H1 (cell line): ENCODE measurements at regions not wholly inside any gene's neighbourhood (a gene's known extent, or its start where the extent isn't known, plus 50 kb on each side); places are given as distances from the start of the nearest gene placed in this dataset.

Experiments used
- CTCF ChIA-PET: fragments of 300-600 bp; sonication (Branson Sonifier 250); formaldehyde crosslinking; loops from one replicate; lab custom pipeline; 2021; ENCODE audit not compliant: partially characterized antibody; lab: Charles Lee
- POLR2A ChIA-PET: fragments of 300-600 bp; sonication (Branson Sonifier 250); formaldehyde crosslinking; loops from one replicate; lab custom pipeline; 2021; ENCODE audit warnings: inconsistent platforms; ENCODE audit not compliant: partially characterized antibody; lab: Charles Lee
- DNase-seq, 2 experiments: peaks; one replicate each; pipeline versions ENCODE4 v3.0.0 to v3.0.0-alpha.2; 2010 to 2022; ENCODE audit warnings: low spot score in 2 of 2, low read depth in 1 of 2, mixed read lengths in 1 of 2
- FAIRE-seq: peaks from 2 replicates; lab custom pipeline; 2011; peaks lifted over from hg19 to GRCh38; lab: Jason Lieb, UNC
- H2AFZ ChIP-seq: 2 replicates; pipeline ENCODE4 v1.8.1; 2012; ENCODE audit warnings: low read length, inconsistent platforms
- H2AK5ac ChIP-seq: 2 replicates; pipeline ENCODE4 v1.6.1; 2013; ENCODE audit warnings: low read depth, low read length
- H2BK120ac ChIP-seq: replicated peaks from 2 replicates; pipeline ENCODE3; 2013; ENCODE audit warnings: low read depth, low read length, inconsistent platforms
- H2BK12ac ChIP-seq: 2 replicates; pipeline ENCODE4 v1.6.1; 2013; ENCODE audit warnings: low read depth, low read length
- H2BK15ac ChIP-seq: 2 replicates; pipeline ENCODE4 v1.6.1; 2013; ENCODE audit warnings: low read length
- H2BK20ac ChIP-seq: 2 replicates; pipeline ENCODE4 v1.6.1; 2013; ENCODE audit warnings: low read length
- H2BK5ac ChIP-seq: 2 replicates; pipeline ENCODE4 v1.6.1; 2013; ENCODE audit warnings: low read depth, low read length
- H3K14ac ChIP-seq: 2 replicates; pipeline ENCODE4 v1.6.1; 2013; ENCODE audit warnings: inconsistent platforms; ENCODE audit not compliant: insufficient read length
- H3K18ac ChIP-seq: 2 replicates; pipeline ENCODE4 v1.6.1; 2013; ENCODE audit warnings: low read length; ENCODE audit errors: extremely low read depth
- H3K23ac ChIP-seq: 2 replicates; pipeline ENCODE4 v1.6.1; 2013; ENCODE audit warnings: inconsistent platforms; ENCODE audit not compliant: insufficient read length
- H3K23me2 ChIP-seq: 2 replicates; pipeline ENCODE4 v1.6.1; 2013; ENCODE audit warnings: low read depth, low read length
- H3K27ac ChIP-seq: 2 replicates; pipeline ENCODE4 v1.6.1; 2011; ENCODE audit warnings: low read depth, low read length, inconsistent platforms
- H3K27me3 ChIP-seq, 4 experiments: replicated peaks in 1 of 4; 1 replicate in 1 of 4; 2 replicates in 3 of 4; pipeline versions ENCODE4 v1.6.1 to v1.8.1; 2011 to 2013; ENCODE audit warnings: low read length in 3 of 4, mild to moderate bottlenecking in 3 of 4, inconsistent platforms in 2 of 4, mixed read lengths in 2 of 4, moderate library complexity in 1 of 4; ENCODE audit not compliant: control insufficient read depth in 3 of 4, insufficient read depth in 3 of 4; ENCODE audit errors: extremely low read depth in 1 of 4
- H3K36me3 ChIP-seq, 4 experiments: 2 replicates each; pipeline versions ENCODE4 v1.6.1 to v1.8.1; 2011 to 2013; ENCODE audit warnings: mild to moderate bottlenecking in 4 of 4, low read length in 3 of 4, moderate library complexity in 2 of 4, control low read depth in 1 of 4, inconsistent platforms in 1 of 4; ENCODE audit not compliant: insufficient read depth in 4 of 4, control insufficient read depth in 2 of 4
- H3K4ac ChIP-seq: replicated peaks from 2 replicates; pipeline ENCODE3; 2013; ENCODE audit warnings: low read length, low read depth, mixed read lengths, inconsistent platforms; ENCODE audit not compliant: insufficient read length
- H3K4me1 ChIP-seq, 4 experiments: replicated peaks in 1 of 4; 1 replicate in 1 of 4; 2 replicates in 3 of 4; pipeline versions ENCODE4 v1.6.1 to v1.8.1; 2011 to 2013; ENCODE audit warnings: low read length in 3 of 4, inconsistent platforms in 2 of 4, mixed read lengths in 1 of 4; ENCODE audit not compliant: insufficient read depth in 4 of 4, control insufficient read depth in 3 of 4
- H3K4me2 ChIP-seq, 2 experiments: 2 replicates each; pipeline versions ENCODE4 v1.6.1 to v1.8.1; 2011 to 2013; ENCODE audit warnings: low read depth in 2 of 2, low read length in 2 of 2, control low read depth in 1 of 2, inconsistent platforms in 1 of 2, mild to moderate bottlenecking in 1 of 2; ENCODE audit not compliant: insufficient read depth in 1 of 2
- H3K4me3 ChIP-seq, 4 experiments: fragments of 200-600, 300-600 bp in 1 of 4; sonication (generic), shearing (Covaris generic), sonication (Bioruptor Twin) in 1 of 4; 2 replicates each; pipeline versions ENCODE4 v1.5.1 to v1.8.1; 2011 to 2016; ENCODE audit warnings: low read length in 4 of 4, low read depth in 3 of 4, control low read depth in 2 of 4, inconsistent platforms in 2 of 4, mild to moderate bottlenecking in 2 of 4, mixed read lengths in 1 of 4, moderate library complexity in 1 of 4; ENCODE audit not compliant: insufficient read depth in 2 of 4; ENCODE audit errors: extremely low read depth in 1 of 4
- H3K56ac ChIP-seq: replicated peaks from 2 replicates; pipeline ENCODE3; 2013; ENCODE audit warnings: low read depth, mild to moderate bottlenecking, mixed read lengths, low read length, inconsistent platforms; ENCODE audit not compliant: insufficient read length
- H3K79me1 ChIP-seq: 2 replicates; pipeline ENCODE4 v1.6.1; 2013; ENCODE audit warnings: low read depth, low read length, control low read depth
- H3K79me2 ChIP-seq, 2 experiments: 2 replicates each; pipeline versions ENCODE4 v1.6.1 to v1.8.1; 2012 to 2013; ENCODE audit warnings: low read length in 2 of 2, mild to moderate bottlenecking in 2 of 2, inconsistent platforms in 1 of 2; ENCODE audit not compliant: insufficient read depth in 2 of 2, control insufficient read depth in 1 of 2
- H3K9ac ChIP-seq, 4 experiments: replicated peaks in 1 of 4; 1 replicate in 1 of 4; 2 replicates in 3 of 4; pipeline versions ENCODE4 v1.6.1 to v1.8.1; 2011 to 2013; ENCODE audit warnings: low read depth in 3 of 4, low read length in 3 of 4, control low read depth in 2 of 4, mild to moderate bottlenecking in 2 of 4, moderate library complexity in 2 of 4, inconsistent platforms in 1 of 4; ENCODE audit errors: extremely low read depth in 1 of 4
- H3K9me3 ChIP-seq, 2 experiments: 2 replicates each; pipeline versions ENCODE4 v1.6.1 to v1.8.1; 2012 to 2013; ENCODE audit warnings: mild to moderate bottlenecking in 2 of 2, moderate library complexity in 2 of 2, control low read depth in 1 of 2, inconsistent platforms in 1 of 2, low read depth in 1 of 2, low read length in 1 of 2, mixed read lengths in 1 of 2; ENCODE audit not compliant: insufficient read depth in 2 of 2
- H4K20me1 ChIP-seq, 2 experiments: replicated peaks in 1 of 2; 2 replicates each; pipeline versions ENCODE3 to v1.8.1; 2011 to 2013; ENCODE audit warnings: inconsistent platforms in 2 of 2, low read length in 2 of 2, mild to moderate bottlenecking in 1 of 2; ENCODE audit not compliant: insufficient read depth in 2 of 2, control insufficient read depth in 1 of 2
- H4K5ac ChIP-seq: 2 replicates; pipeline ENCODE4 v1.6.1; 2013; ENCODE audit warnings: low read length, low read depth, mixed read lengths, inconsistent platforms; ENCODE audit not compliant: insufficient read length
- H4K8ac ChIP-seq: 2 replicates; pipeline ENCODE4 v1.8.0; 2013; ENCODE audit warnings: mild to moderate bottlenecking, moderate library complexity, low read length, inconsistent platforms; ENCODE audit not compliant: insufficient read depth; ENCODE audit errors: extremely low read depth
- H4K91ac ChIP-seq: replicated peaks from 2 replicates; pipeline ENCODE3; 2013; ENCODE audit warnings: low read length, mixed read lengths, inconsistent platforms; ENCODE audit not compliant: insufficient read length
- JUND ChIP-seq: IDR thresholded peaks from 2 replicates; pipeline ENCODE4 v1.6.1; 2011; ENCODE audit warnings: mild to moderate bottlenecking, improper control_type of control experiment, low read length
- RAD21 ChIP-seq, 2 experiments: IDR thresholded peaks in 1 of 2; conservative IDR thresholded peaks in 1 of 2; 2 replicates each; pipeline ENCODE4 v1.6.1; 2011; ENCODE audit warnings: low read depth in 2 of 2, low read length in 2 of 2, improper control_type of control experiment in 1 of 2, inconsistent platforms in 1 of 2, mild to moderate bottlenecking in 1 of 2, moderate library complexity in 1 of 2
- YY1 ChIP-seq: IDR thresholded peaks from 2 replicates; pipeline ENCODE4 v1.6.1; 2011; ENCODE audit warnings: low read depth, mild to moderate bottlenecking, low read length
- WGBS, 2 experiments: shearing (Covaris generic) in 1 of 2; methylation state at CpG; one replicate each; pipeline versions ENCODE4 v1.1.6 to v1.1.7; 2013 to 2015; ENCODE audit warnings: low lambda C conversion rate in 2 of 2, mixed read lengths in 2 of 2, inconsistent platforms in 1 of 2, low coverage in 1 of 2, missing lambda C conversion rate in 1 of 2; ENCODE audit not compliant: insufficient replicate concordance in 2 of 2, insufficient coverage in 1 of 2, insufficient read length in 1 of 2; ENCODE audit errors: extremely low coverage in 1 of 2, missing lambda C conversion rate in 1 of 2; 5-methylcytosine and 5-hydroxymethylcytosine counted together
- TF ChIP-seq, protein P1 (sequence below), 3 experiments: IDR thresholded peaks; 1 replicate in 2 of 3; 2 replicates in 1 of 3; pipeline versions ENCODE4 v1.5.1 to v1.6.1; 2011; ENCODE audit warnings: low read length in 3 of 3, mild to moderate bottlenecking in 3 of 3, inconsistent platforms in 2 of 3, low read depth in 1 of 3, moderate library complexity in 1 of 3; ENCODE audit not compliant: insufficient read depth in 1 of 3; ENCODE audit errors: control extremely low read depth in 1 of 3

- no peak for DNase-seq
- no peak overlapping the region for H3K4me3 ChIP-seq
- no peaks in the 10 kb centered on the region for H3K79me2 ChIP-seq
- no peak overlapping the region for H4K5ac ChIP-seq
- no peak overlapping the region for H3K27ac ChIP-seq
- no peak overlapping the region for H3K9ac ChIP-seq
- H2BK120ac ChIP-seq, result no peak overlapping the region
- H3K14ac ChIP-seq, result no peak overlapping the region
- no peaks in the 10 kb centered on the region for H3K36me3 ChIP-seq
- peaks cover 9% of the 10 kb centered on the region; the same call in 1 of the 2 replicates for H3K23me2 ChIP-seq
- H2BK15ac ChIP-seq, result no peak overlapping the region
- no peak overlapping the region for H2AFZ ChIP-seq
- H3K4me1 ChIP-seq, result peaks cover 0 to 9% (median 3%) of the 10 kb centered on the region in 4 experiments; a peak in 4 of 7 replicates
- WGBS, 2 experiments, result 68% methylated on average over 16 of the region's 16 CpGs; no CpG with 5 or more reads in 1 of the 2 experiments
- H4K20me1 ChIP-seq, result peaks cover 0 to 7% of the 10 kb centered on the region in 2 experiments
- H3K56ac ChIP-seq, result no peak overlapping the region
- no peak overlapping the region for H3K4ac ChIP-seq
- no peak overlapping the region for H4K91ac ChIP-seq
- peak overlapping the region; percentile 17 for H4K8ac ChIP-seq
- no peak overlapping the region for H2BK20ac ChIP-seq
- ChIA-PET POLR2A (interaction anchor here (0.7 kb wide), 1 partner anchor 14 kb away, joined by 3 read pairs; no protein-coding TSS in a partner anchor), CTCF (interaction anchor here (0.6 to 2.3 kb wide), 12 partner anchors 11 to 327 kb away, joined by 3 to 14 read pairs (median 4); no protein-coding TSS in a partner anchor)
- H3K18ac ChIP-seq, result no peak overlapping the region; the same call in 1 of the 2 replicates
- H2BK12ac ChIP-seq, result no peak overlapping the region
- no peaks in the 10 kb centered on the region for H3K27me3 ChIP-seq
- H3K23ac ChIP-seq, result no peak overlapping the region
- H3K4me2 ChIP-seq, result no peak overlapping the region
- FAIRE-seq, result no peak
- H3K79me1 ChIP-seq, result no peaks in the 10 kb centered on the region
- no peak overlapping the region for H2BK5ac ChIP-seq
- H2AK5ac ChIP-seq, result no peak overlapping the region
- H3K9me3 ChIP-seq, result no peaks in the 10 kb centered on the region
- TF ChIP-seq JUND (no peak), RAD21 (IDR thresholded peaks at IDR 0.05 in 1 of 2, conservative IDR thresholded peaks at IDR 0.05 in 1 of 2; ENCODE audit: low read depth in 2 of 2, low read length in 2 of 2) (peak; percentile 29 to 54; a peak in 3 of 4 replicates), YY1 (no peak)
- TF ChIP-seq, protein P1, sequence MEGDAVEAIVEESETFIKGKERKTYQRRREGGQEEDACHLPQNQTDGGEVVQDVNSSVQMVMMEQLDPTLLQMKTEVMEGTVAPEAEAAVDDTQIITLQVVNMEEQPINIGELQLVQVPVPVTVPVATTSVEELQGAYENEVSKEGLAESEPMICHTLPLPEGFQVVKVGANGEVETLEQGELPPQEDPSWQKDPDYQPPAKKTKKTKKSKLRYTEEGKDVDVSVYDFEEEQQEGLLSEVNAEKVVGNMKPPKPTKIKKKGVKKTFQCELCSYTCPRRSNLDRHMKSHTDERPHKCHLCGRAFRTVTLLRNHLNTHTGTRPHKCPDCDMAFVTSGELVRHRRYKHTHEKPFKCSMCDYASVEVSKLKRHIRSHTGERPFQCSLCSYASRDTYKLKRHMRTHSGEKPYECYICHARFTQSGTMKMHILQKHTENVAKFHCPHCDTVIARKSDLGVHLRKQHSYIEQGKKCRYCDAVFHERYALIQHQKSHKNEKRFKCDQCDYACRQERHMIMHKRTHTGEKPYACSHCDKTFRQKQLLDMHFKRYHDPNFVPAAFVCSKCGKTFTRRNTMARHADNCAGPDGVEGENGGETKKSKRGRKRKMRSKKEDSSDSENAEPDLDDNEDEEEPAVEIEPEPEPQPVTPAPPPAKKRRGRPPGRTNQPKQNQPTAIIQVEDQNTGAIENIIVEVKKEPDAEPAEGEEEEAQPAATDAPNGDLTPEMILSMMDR (IDR thresholded peaks at IDR 0.05; ENCODE audit: control extremely low read depth in 1 of 3, insufficient read depth in 1 of 3, low read depth in 1 of 3, low read length in 3 of 3), result peak in 2 of 3 experiments; percentile 17 to 28; a peak in 2 of 4 replicates
Observed at GRCh38 chr17:79414793-79415211, 196.0 kb downstream of the RBFOX3 start.
